ENCODE measurements at regions not wholly inside any gene's neighbourhood (a gene's known extent, or its start where the extent isn't known, plus 50 kb on each side); places are given as distances from the start of the nearest gene placed in this dataset.

DNA sequence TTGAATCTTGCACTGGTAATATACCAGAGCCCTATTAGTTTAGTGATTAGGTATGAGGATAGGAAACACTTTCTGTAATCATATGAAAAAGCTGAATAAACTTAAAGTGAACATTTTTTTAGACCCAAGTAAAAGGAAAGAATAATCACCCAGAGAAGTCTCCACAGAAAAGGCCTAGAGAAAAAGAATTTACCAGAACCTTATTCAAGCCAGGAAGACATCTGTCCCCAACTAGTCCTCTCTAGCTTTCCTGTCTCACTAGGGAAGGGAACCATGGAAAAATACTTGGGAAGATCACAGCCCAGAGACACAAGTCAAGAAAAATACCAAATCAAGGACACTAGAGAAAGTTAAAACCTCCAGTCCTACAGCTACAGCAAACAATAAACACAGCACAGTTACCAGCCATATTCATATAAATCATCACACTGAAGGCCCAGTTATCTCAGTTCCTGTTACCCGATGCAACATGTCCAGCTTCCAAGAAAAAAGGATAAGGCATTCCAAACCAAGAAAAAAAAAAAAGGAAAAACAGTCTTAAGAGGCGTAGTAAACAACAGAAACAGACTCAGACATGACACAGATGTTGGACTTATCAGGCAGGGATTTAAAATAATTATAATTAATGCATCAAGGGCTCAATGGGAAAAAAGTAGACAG is 461.5 kb downstream of the IRS1 start:
- no peak for DNase-seq (ENCODE audit: low read depth)

DNA sequence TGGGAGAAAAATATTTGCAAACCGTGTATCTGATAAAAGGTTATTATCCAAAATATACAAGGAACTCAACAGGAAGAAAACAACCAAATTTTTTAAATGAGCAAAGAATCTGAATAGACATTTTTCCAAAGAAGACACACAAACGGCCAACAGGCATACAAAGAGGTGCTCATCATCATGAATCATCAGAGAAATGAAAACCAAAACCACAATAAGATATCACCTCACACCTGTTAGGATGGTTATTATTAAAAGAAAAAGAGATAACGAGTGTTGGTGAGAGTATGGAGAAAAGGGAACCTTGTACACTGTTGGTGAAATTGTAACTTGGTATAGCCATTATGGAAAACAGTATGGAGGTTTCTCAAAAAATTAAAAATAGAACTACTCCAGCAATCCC is 463.3 kb downstream of the IRS1 start:
- DNase-seq (ENCODE audit: low read depth) = peak; percentile 58

DNA sequence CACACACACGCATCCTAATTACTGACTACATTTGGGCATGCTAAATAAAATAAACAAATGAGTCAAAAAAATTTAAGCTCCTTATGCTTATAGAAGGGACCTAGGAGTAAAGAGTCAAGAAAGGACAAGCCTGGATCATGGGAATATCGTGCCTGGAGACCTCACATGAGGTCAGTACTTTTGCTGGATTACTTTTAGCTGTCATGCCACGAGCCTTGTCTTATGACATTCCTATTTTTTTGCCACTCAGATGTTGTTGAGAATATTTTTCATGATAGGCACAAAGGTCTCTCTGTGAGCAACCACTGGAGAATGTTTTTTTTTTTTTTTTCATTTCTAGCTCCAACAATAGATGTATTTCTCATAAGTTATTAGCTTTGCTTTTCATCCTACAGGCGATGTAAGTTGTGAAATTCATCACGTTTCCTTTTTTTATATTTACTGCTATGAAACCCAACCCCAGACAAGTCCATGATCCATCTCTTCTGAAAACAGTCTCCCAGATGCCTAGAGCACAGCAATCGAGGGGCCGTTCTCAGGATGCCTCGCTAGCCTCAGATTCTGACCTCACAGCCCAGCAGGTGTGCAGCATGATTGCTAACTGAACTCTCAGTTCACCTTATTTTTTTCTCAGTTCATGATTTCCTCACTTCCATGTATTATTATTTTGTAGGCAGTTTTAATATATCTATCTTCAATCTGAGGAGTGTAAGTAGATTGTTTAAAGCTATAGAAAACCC is 464.5 kb downstream of the IRS1 start:
- DNase-seq (ENCODE audit: low read depth) = peak; percentile 49

DNA sequence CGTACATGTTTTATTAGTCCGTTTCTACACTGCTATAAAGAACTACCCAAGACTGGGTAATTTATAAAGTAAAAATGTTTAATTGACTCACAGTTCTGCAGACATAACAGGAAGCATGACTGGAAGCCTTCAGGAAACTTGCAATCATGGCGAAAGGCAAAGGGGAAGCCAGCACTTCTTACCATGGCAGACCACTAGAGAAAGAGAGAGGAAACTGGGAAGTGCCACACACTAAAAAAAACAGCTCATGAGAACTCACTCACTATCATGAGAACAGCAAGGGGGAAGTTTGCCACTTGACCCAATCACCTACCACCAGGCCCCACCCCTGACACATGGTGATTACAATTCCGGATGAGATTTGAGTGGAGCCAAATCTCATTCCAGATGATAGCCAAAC is 466.2 kb downstream of the IRS1 start:
- DNase-seq (ENCODE audit: low read depth) = no peak

DNA sequence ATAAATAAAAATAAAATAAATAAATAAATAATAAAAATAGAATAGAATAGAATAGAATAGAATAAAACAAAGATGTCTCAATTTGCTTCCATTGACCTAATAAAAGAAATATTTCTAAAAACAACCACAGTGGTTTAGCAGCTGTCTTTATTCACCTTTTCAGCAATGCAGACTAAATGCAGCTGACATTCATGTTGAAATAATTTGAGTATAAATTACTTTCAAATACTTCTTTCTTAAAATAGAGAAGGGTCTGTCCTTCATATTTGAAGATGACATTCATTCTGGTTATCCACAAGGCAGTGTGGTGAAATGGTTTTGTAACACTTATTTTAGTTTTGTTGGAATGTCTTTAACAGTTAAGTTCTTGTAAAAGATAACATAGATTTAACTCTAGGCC is 469.4 kb downstream of the IRS1 start:
- DNase-seq (ENCODE audit: low read depth) = peak; percentile 73

DNA sequence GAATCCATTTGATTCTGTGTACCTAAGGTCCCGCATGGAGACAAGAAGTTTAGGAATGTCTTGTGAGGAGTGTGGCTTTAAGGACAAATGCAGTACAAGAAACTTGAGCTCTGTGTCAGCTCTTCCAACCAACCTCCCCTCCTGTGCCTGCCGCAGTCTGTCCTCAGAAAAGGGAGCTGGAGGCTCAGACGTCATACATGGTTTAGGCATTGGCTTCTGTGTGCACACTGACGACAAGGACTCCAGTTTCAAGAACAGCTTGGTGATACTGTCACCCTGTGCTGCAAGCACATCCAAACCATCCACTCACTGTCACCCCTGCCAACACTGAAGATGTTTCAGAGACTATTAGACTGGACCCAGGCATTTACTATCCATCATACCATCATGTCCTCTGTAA is 470.4 kb downstream of the IRS1 start:
- DNase-seq (ENCODE audit: low read depth) = peak; percentile 53

DNA sequence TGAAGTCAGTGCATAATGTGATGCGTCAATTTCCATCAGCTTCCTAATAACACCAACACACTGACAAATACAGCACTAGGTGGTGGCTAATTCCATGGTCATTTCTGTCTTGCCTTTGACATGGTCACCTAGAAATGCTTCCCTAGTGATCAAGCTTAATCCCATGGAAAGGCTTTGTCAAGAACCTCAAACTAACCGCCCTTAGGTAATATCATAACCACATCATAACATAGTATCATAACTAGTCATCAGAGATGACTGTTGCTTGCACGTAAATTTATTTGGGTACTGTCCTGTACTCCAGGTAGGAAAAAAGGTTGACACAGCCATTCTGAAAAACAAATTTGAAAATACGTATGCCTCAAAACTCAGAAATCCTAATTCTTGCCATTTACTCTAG is 471.8 kb downstream of the IRS1 start:
- no peak for DNase-seq (ENCODE audit: low read depth)

DNA sequence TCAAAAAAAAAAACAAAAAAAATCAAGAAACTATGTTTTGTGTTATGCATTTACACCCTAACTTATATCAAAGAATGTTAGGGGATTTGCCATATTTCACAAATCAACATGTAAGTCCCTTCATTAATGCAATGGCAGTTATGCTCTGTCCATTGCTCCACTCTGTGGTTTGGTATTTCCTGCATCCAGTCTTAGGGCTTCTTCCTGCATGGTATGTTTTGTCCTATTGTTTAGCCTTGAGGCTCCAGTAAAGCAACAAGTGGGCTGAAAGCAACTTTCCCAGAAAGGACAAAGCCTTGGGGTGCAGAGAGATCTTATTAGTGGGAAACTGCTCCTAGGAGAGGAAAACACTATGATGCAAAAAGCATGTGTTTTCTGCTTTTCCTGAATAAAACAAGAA is 474.1 kb downstream of the IRS1 start:
- DNase-seq (ENCODE audit: low read depth) = no peak

DNA sequence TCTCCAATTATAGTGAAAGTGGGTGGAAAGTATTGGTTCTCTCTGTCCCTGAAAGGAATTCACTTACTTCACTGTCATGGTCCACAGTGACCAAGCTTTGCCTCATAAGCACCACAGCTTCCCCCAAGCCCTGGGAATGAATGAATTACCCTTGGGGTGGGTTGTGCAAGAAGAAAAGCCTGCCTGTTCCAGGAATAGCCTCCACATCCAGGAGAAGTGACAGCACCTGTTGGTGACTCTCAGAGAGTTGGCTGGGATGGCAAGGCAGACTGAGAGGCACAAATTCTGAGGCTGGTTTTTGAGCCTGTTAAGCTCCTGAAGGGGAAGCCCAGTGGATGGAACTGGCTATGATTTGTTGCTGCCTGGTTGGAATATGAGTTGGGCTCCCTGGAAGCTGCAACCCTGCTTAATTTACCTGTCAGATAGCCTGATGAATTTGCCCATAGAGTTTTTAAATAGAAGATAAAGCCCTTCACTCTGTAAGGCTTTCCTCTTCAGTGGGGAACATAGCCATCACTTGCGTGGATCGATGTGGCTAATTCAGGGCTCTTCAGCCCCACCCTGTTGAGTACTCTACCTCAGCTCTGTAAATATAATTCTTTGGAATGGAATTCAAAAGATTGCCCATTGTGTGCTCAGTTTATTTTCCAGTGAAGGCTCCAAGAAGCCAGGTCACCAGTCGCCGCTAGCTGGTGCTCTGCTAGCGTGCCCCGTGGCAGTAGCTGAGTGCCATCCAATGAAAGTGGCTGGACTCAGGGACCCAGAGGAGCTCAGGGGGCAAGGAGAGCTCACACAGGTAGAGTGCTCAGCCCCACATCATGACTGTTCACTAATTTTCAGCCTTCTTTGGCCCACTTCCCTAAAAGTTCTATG is 479.3 kb downstream of the IRS1 start:
- peak; percentile 78 for DNase-seq (ENCODE audit: low read depth)

DNA sequence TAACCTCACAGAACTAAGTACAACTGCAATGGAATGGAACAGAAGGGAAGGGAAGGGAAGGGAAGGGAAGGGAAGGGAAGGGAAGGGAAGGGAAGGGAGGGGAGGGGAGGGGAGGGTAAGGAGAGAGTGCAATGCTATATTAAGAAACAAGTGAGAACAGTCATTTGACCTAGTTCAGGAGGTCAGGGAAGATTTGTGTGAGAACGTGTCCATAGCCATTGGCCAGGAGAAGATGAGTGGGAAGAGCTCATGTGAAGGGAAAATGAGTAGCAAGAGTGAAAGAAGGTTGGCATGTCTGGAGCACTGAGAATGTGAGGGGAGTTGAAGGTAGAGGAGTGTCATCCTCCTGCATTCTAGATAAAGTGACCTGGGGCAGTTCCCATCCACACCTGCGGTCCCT is 481.6 kb downstream of the IRS1 start:
- no peak for DNase-seq (ENCODE audit: low read depth)

DNA sequence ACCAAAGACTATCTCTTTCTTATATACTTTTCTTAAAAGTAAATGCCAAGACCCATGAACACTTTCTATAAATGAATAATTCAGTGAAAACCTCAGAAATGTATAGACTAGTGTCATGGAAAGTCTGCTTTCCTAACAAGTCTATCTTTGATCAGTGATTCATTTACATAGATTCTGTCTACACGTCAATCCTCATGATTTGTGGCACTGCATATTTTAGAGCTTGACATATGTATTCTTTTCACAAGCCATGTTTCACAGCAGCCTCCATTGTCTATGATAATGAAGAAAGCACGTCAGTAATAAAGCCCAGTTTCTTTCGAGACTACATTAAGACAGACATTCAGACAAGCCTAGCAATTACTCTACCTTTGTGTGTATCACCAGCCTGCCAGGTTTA is 486.6 kb downstream of the IRS1 start:
- DNase-seq (ENCODE audit: low read depth) = no peak

DNA sequence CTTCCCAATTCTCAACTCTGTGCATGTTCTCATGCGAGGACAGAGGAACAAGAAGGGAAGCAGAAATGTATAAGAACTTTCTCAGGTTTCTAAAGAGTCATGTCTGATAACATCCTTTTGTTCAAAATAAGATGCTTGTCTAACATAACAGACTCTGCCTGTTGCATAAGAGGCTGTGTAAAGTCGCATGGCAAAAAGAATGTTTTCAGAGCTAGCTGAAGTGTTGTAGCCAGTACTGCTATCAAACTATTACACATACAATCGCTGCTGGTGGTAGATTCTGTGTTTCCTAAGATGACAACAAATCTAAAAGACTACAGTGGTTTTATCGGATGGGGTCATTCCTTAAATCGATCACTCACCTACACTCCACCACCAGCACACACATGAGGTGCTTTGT is 487.5 kb downstream of the IRS1 start:
- no peak for DNase-seq (ENCODE audit: low read depth)

DNA sequence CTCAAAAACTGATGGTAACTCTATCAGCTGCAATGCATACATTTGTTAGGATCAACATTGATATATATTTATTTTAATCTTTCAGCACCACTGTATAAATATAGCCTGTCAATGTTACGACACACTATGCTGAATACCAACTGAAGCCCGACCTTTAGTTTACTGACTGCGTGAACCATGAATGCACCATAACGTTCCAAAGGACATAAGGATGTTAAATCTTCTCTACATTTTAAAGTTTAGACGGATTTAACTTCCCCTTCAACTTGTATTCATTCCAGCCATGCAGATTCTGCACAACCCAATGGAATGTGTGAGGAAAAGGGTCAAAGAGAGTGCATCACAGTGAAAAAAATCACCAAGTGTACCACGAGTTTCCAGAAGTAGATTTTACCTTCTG is 489.5 kb downstream of the IRS1 start:
- no peak for DNase-seq (ENCODE audit: low read depth)

DNA sequence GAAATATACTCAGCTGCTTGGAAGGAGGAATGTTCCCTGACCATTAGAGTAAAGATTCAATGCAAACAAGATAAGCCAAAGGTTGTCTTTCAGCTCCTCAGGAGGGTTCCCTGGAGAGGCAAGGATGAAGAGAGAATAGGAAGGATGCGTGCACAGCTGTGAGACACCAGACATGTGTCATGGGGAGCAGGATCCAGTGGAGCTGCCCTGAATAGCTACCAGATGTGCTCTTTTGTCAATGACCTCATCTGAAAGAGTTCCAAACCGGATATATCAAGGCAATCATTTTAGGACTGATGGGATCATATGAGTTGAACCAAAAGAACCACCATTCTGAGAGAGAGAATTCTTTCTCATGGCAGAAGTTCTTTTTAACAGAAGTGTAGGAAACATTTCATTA is 490.6 kb downstream of the IRS1 start:
- DNase-seq (ENCODE audit: low read depth) = peak; percentile 69

DNA sequence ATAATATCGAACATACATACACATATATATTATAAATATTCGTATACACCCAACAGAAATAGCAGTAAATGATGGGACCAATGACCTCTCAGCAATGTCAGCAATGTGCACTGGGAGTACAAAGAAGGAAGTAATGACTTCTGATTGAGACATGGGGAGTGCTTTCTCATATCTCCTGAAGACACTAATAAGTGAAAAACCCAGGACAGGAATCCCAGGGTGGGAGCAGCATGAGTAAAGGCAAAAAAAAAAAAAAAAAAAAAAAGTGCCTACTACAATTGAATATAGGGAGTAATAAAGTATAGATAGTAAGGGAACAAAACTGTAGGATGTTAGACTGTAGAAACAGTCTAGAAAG is 491.3 kb downstream of the IRS1 start:
- DNase-seq (ENCODE audit: low read depth) = no peak

DNA sequence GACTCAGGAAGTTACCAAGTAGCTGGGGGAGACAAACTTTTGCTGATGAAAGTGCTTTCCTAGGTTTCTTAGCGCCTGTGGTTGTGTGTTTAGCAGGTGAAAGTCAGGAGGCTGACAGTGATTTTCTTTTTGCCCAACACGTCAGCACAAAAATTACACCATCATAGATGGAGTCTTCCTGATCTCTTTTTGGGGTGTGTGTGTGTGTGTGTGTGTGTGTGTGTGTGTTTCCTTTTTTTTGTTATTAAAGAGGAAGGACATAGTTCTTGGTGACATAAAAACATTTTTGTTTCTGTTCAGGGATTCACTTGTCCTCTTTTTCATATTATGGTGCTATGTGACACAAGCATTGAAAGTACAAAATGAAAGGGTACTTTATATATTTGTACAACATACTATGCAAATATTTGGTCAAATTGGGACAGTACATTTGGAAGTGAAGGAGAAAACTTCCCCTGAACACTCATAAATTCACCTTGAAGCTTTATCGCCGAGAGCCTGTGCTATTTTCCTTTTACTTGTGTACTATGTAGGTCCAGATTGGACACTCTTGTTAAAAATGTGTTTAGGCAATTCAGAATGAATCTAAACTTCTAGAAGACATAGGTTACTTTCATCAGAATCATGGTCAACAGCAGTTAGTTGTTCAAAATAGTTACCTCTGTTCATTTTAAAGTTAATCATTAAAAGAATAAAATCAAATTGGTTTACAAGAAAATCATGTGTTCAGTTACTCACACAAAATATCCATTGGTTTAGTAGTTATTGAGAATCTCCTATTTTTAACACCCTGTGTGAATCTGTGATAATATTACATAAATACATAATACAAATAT is 491.9 kb downstream of the IRS1 start:
- no peak for DNase-seq (ENCODE audit: low read depth)

DNA sequence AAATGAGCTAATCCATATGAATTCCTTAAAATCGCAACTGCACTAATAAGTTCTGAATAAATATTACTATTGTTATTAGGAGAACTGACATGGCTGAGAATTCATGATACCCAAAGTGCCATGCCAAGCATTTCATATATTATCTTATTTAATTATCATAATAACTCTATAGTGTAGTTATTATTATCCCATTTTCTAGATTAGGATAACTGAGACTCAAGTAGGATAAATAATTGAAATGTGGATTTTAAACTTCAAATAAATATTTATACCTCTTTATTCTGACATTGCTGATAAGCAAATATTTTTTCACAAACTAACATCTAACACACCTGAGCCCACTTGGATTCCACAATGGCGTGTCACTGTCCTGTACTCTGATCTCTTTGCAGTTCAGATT is 492.7 kb downstream of the IRS1 start:
- DNase-seq (ENCODE audit: low read depth) = no peak

DNA sequence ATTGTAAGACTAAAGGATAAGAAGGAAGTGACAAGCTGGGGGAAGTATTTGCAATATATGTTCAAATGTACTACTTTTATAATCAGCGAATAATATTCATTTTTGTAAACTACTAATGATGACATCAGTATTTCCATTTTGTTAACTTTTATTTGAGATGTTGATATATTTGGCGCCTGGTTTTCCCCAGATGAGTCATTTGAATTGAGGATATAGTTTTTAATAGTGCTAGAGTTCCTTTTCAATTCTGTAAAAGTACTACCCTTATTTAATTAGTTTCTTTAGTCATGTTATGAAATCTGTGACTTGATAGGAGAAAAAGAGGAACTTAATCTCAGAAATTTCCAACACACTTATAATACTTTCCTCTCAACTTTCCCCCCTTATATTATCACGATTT is 495.3 kb downstream of the IRS1 start:
- no peak for DNase-seq (ENCODE audit: low read depth)

DNA sequence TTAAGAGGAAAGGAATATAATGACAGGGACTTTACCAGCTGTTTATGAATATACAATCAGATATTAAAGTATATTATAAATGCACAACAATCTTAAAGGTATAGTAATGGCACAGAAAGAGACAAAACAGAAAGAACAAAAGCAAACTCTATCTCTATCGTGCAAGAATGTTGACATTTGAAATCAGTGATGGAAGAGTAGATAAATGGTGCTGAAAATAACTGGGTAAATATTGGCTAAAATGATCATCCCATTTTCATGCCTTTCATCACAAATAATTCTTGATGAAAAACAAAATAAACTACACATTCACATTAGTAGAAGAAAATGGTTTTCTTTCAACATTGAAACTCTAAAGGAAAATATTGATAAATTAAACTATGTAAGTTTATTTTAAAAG is 495.9 kb downstream of the IRS1 start:
- no peak for DNase-seq (ENCODE audit: low read depth)

DNA sequence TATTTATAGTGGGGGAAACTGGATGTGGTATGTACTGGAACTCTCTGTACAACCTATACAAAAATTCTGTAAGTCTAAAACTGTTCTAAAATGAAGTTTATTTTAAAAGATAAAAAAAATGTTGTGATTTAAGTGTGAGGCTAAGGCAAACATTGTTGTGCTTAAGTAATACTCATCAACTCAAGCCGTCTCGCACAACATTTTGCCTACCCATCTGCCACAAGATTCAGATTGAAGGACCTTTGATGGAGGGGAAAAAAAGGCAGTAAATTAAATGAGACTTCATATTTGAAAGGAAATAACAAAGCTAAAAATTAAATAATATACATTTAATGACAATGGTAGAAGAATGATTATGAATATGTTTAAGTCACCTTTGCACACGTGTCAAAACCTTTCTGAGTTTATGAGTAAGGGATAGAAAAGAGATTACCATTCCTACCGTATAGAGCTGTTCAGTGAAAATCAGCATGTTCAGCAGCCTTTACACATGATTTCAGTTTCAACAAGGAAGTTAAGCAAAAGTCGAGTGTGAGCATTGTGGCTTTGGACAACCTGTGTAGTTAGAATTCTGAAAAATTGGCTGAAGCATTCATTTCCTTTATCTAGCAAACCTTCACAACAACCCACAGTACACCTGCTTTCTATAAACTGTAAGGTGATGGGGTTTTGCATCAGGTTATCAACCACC is 499.3 kb downstream of the IRS1 start:
- no peak for DNase-seq (ENCODE audit: low read depth)

DNA sequence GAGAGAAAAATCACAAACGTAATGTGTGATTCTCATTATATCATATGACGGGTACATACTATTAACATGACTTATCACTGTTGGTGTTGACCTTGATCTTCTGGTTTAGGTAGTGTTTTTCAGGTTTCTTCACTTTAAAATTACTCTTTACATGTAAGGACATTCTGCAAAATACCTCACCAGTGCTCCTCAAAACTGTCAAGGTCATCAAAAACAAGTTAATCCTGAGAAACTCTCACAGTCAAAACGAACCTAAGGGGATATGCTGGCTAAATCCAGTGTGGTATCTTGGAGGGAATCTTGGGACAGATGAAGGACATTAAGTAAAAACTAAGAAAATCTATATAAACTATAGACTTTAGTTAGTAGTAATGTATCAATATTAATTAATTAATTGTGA is 499.8 kb downstream of the IRS1 start:
- DNase-seq (ENCODE audit: low read depth) = no peak

Measured in myocyte (in vitro differentiated cells).